Liver (tissue), 8 donors: ENCODE measurements at regions not wholly inside any gene's neighbourhood (a gene's known extent, or its start where the extent isn't known, plus 50 kb on each side); places are given as distances from the start of the nearest gene placed in this dataset.

ENCODE experiments used
- DNase-seq: peaks from one replicate; pipeline ENCODE4 v3.0.0-alpha.2; 2017; ENCODE audit warnings: low spot score
- H3K27ac ChIP-seq, 2 donors: one replicate each; pipeline ENCODE4 v1.7.0; 2013; ENCODE audit warnings: inconsistent platforms in 2 of 2, low read length in 2 of 2, control low read depth in 1 of 2, low read depth in 1 of 2, mild to moderate bottlenecking in 1 of 2
- H3K27me3 ChIP-seq, 4 donors: one replicate each; pipeline versions ENCODE4 v1.6.1 to v1.7.0; 2013; ENCODE audit warnings: low read length in 3 of 4, inconsistent platforms in 1 of 4, mild to moderate bottlenecking in 1 of 4, moderate library complexity in 1 of 4; ENCODE audit not compliant: control insufficient read depth in 4 of 4, insufficient read depth in 4 of 4
- H3K36me3 ChIP-seq, 4 donors: one replicate each; pipeline versions ENCODE4 v1.6.1 to v1.7.0; 2013; ENCODE audit warnings: low read length in 3 of 4, mild to moderate bottlenecking in 3 of 4, low read depth in 1 of 4, moderate library complexity in 1 of 4; ENCODE audit not compliant: control insufficient read depth in 4 of 4, insufficient read depth in 3 of 4
- H3K4me1 ChIP-seq, 4 donors: one replicate each; pipeline versions ENCODE4 v1.6.1 to v1.7.0; 2013; ENCODE audit warnings: low read length in 3 of 4, mild to moderate bottlenecking in 3 of 4, moderate library complexity in 1 of 4; ENCODE audit not compliant: control insufficient read depth in 4 of 4, insufficient read depth in 4 of 4
- H3K4me3 ChIP-seq, 3 donors: one replicate each; pipeline versions ENCODE4 v1.6.1 to v1.7.0; 2013; ENCODE audit warnings: low read length in 3 of 3, control low read depth in 1 of 3, low read depth in 1 of 3, mild to moderate bottlenecking in 1 of 3
- H3K9ac ChIP-seq, 2 donors: one replicate each; pipeline ENCODE4 v1.7.0; 2013; ENCODE audit warnings: low read length in 2 of 2, mild to moderate bottlenecking in 2 of 2, moderate library complexity in 2 of 2, control low read depth in 1 of 2, low read depth in 1 of 2
- H3K9me3 ChIP-seq, 4 donors: one replicate each; pipeline versions ENCODE4 v1.6.1 to v1.7.0; 2013; ENCODE audit warnings: low read length in 3 of 4; ENCODE audit not compliant: control insufficient read depth in 4 of 4
- ATF3 ChIP-seq: IDR thresholded peaks from 2 replicates; pipeline ENCODE4 v1.6.1; 2016; ENCODE audit warnings: antibody characterized with exemption
- CTCF ChIP-seq: fragments of 150-350 bp; IDR thresholded peaks from 2 replicates; pipeline ENCODE4 v1.5.1; 2017; ENCODE audit warnings: improper control_type of control experiment, low read depth, low read length; ENCODE audit not compliant: missing input control
- EGR1 ChIP-seq, 2 donors: IDR thresholded peaks; 2 replicates each; pipeline ENCODE4 v1.6.1; 2016 to 2018; ENCODE audit warnings: antibody characterized with exemption in 2 of 2, low read depth in 2 of 2
- FOXA1 ChIP-seq: IDR thresholded peaks from 2 replicates; pipeline ENCODE4 v1.6.1; 2016; ENCODE audit warnings: antibody characterized with exemption
- FOXA2 ChIP-seq: IDR thresholded peaks from 2 replicates; pipeline ENCODE4 v1.6.1; 2016; ENCODE audit warnings: antibody characterized with exemption
- GABPA ChIP-seq, 2 donors: IDR thresholded peaks in 1 of 2; conservative IDR thresholded peaks in 1 of 2; 2 replicates each; pipeline ENCODE4 v1.6.1; 2016; ENCODE audit warnings: antibody characterized with exemption in 2 of 2, mild to moderate bottlenecking in 1 of 2, moderate library complexity in 1 of 2
- HNF4A ChIP-seq, 2 donors: conservative IDR thresholded peaks; 2 replicates each; pipeline ENCODE4 v1.6.1; 2016; ENCODE audit warnings: antibody characterized with exemption in 2 of 2, mild to moderate bottlenecking in 2 of 2
- HNF4G ChIP-seq: IDR thresholded peaks from 2 replicates; pipeline ENCODE4 v1.6.1; 2016; ENCODE audit warnings: antibody characterized with exemption
- JUND ChIP-seq, 2 donors: IDR thresholded peaks; 2 replicates each; pipeline ENCODE4 v1.6.1; 2016; ENCODE audit warnings: antibody characterized with exemption in 2 of 2
- MAX ChIP-seq: IDR thresholded peaks from 2 replicates; pipeline ENCODE4 v1.6.1; 2016; ENCODE audit warnings: antibody characterized with exemption
- NR2F2 ChIP-seq: IDR thresholded peaks from 2 replicates; pipeline ENCODE4 v1.6.1; 2016; ENCODE audit warnings: antibody characterized with exemption
- RAD21 ChIP-seq, 2 donors: IDR thresholded peaks; 2 replicates each; pipeline ENCODE4 v1.6.1; 2016; ENCODE audit warnings: antibody characterized with exemption in 2 of 2, mild to moderate bottlenecking in 2 of 2
- REST ChIP-seq: IDR thresholded peaks from 2 replicates; pipeline ENCODE4 v1.6.1; 2016; ENCODE audit warnings: antibody characterized with exemption, mild to moderate bottlenecking
- SP1 ChIP-seq: IDR thresholded peaks from 2 replicates; pipeline ENCODE4 v1.6.1; 2018; ENCODE audit warnings: antibody characterized with exemption, mild to moderate bottlenecking
- ZBTB33 ChIP-seq: IDR thresholded peaks from 2 replicates; pipeline ENCODE4 v1.6.1; 2016; ENCODE audit warnings: antibody characterized with exemption
- WGBS: extraction: QIAGEN DNeasy Blood & Tissue Kit; methylation state at CpG from one replicate; pipeline ENCODE4 v1.1.7; 2013; 5-methylcytosine and 5-hydroxymethylcytosine counted together
- donor health status: healthy.
- donor health status: healthy.
- donor health status: healthy.
- donor health status: healthy.
- donor health status: healthy.

GRCh38 chr19:29372091-29372415 lies 153.7 kb upstream of the VSTM2B start (continued):
- TF ChIP-seq MAX (no peak), EGR1 (IDR thresholded peaks at IDR 0.05; ENCODE audit: low read depth in 2 of 2) (no peak), RAD21 (IDR thresholded peaks at IDR 0.05) (no peak), ZBTB33 (no peak), JUND (IDR thresholded peaks at IDR 0.05) (no peak), FOXA1 (no peak), HNF4A (conservative IDR thresholded peaks at IDR 0.05) (no peak), ATF3 (no peak), GABPA (IDR thresholded peaks at IDR 0.05 in 1 of 2, conservative IDR thresholded peaks at IDR 0.05 in 1 of 2) (no peak)

GRCh38 chr19:29372461-29372860 lies 153.3 kb upstream of the VSTM2B start:
- peaks cover 0 to 4% (median 0%) of the 10 kb centered on the region in 4 donors for H3K9me3 ChIP-seq
- 66% methylated on average over 3 of the region's 3 CpGs for WGBS
- H3K4me3 ChIP-seq, result no peak overlapping the region
- no peaks in the 10 kb centered on the region for H3K36me3 ChIP-seq
- TF ChIP-seq REST, result no peak
- TF ChIP-seq SP1, result no peak
- TF ChIP-seq HNF4G, result no peak
- TF ChIP-seq ZBTB33, result no peak
- TF ChIP-seq CTCF, result no peak
- TF ChIP-seq FOXA2, result no peak
- TF ChIP-seq HNF4A (conservative IDR thresholded peaks at IDR 0.05), result no peak
- no peak for TF ChIP-seq MAX
- no peak for TF ChIP-seq NR2F2
- TF ChIP-seq JUND (IDR thresholded peaks at IDR 0.05), result no peak
- no peak overlapping the region for H3K27ac ChIP-seq
- peaks cover 0 to 3% (median 0%) of the 10 kb centered on the region in 4 donors for H3K27me3 ChIP-seq
- H3K4me1 ChIP-seq, result no peaks in the 10 kb centered on the region
- DNase-seq, result no peak
- H3K9ac ChIP-seq, result no peak overlapping the region
